ENCODE measurements at regions not wholly inside any gene's neighbourhood (a gene's known extent, or its start where the extent isn't known, plus 50 kb on each side); places are given as distances from the start of the nearest gene placed in this dataset.

GRCh38 chr15:81729340-81729739, 316.5 kb downstream of the MEX3B start:
- no peak overlapping the region for H3K4me3 ChIP-seq (ENCODE audit: low read depth in 1 of 2, low read length in 2 of 2)
- no peaks in the 10 kb centered on the region for H3K27me3 ChIP-seq (ENCODE audit: insufficient read depth, low read length, poor library complexity)
- H3K79me2 ChIP-seq (ENCODE audit: insufficient read depth, low read length): no peaks in the 10 kb centered on the region
- no peaks in the 10 kb centered on the region for H3K4me1 ChIP-seq (ENCODE audit: insufficient read depth, low read length)
- H3K9ac ChIP-seq (ENCODE audit: low read depth, low read length): no peak overlapping the region
- no peak for DNase-seq
- no peak overlapping the region for H3K4me2 ChIP-seq (ENCODE audit: insufficient read depth, low read length)
- ATAC-seq (ENCODE audit: insufficient read depth, low read depth): no peak
- H2AFZ ChIP-seq (ENCODE audit: low read depth, low read length): no peak overlapping the region
- no peaks in the 10 kb centered on the region for H3K36me3 ChIP-seq (ENCODE audit: insufficient read depth, low read length)
- no peaks in the 10 kb centered on the region for H4K20me1 ChIP-seq (ENCODE audit: insufficient read depth, low read length)
- TF ChIP-seq, protein P1, sequence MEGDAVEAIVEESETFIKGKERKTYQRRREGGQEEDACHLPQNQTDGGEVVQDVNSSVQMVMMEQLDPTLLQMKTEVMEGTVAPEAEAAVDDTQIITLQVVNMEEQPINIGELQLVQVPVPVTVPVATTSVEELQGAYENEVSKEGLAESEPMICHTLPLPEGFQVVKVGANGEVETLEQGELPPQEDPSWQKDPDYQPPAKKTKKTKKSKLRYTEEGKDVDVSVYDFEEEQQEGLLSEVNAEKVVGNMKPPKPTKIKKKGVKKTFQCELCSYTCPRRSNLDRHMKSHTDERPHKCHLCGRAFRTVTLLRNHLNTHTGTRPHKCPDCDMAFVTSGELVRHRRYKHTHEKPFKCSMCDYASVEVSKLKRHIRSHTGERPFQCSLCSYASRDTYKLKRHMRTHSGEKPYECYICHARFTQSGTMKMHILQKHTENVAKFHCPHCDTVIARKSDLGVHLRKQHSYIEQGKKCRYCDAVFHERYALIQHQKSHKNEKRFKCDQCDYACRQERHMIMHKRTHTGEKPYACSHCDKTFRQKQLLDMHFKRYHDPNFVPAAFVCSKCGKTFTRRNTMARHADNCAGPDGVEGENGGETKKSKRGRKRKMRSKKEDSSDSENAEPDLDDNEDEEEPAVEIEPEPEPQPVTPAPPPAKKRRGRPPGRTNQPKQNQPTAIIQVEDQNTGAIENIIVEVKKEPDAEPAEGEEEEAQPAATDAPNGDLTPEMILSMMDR (IDR thresholded peaks at IDR 0.05; ENCODE audit: borderline replicate concordance, extremely low read depth, low read length, poor library complexity, severe bottlenecking): no peak
- no peak for TF ChIP-seq EZH2 (IDR thresholded peaks at IDR 0.05; ENCODE audit: borderline replicate concordance, low read depth, low read length, severe bottlenecking)
- H3K9me3 ChIP-seq (ENCODE audit: insufficient read depth, low read length, severe bottlenecking): no peaks in the 10 kb centered on the region
- no peak overlapping the region for H3K27ac ChIP-seq (ENCODE audit: low read length)

- ATAC-seq (ENCODE audit: insufficient read depth, low read depth) (no peak), DNase-seq (no peak)
- no peaks in the 10 kb centered on the region for H3K4me1 ChIP-seq (ENCODE audit: insufficient read depth, low read length)
- TF ChIP-seq EZH2 (IDR thresholded peaks at IDR 0.05; ENCODE audit: borderline replicate concordance, low read depth, low read length, severe bottlenecking): no peak
- TF ChIP-seq, protein P1 (IDR thresholded peaks at IDR 0.05; ENCODE audit: borderline replicate concordance, extremely low read depth, low read length, poor library complexity, severe bottlenecking): no peak
- H3K9ac ChIP-seq (ENCODE audit: low read depth, low read length): no peak overlapping the region
- no peak overlapping the region for H2AFZ ChIP-seq (ENCODE audit: low read depth, low read length)
- H3K27ac ChIP-seq (ENCODE audit: low read length): no peak overlapping the region
- no peaks in the 10 kb centered on the region for H3K9me3 ChIP-seq (ENCODE audit: insufficient read depth, low read length, severe bottlenecking)
- H3K36me3 ChIP-seq (ENCODE audit: insufficient read depth, low read length): no peaks in the 10 kb centered on the region
- no peaks in the 10 kb centered on the region for H3K27me3 ChIP-seq (ENCODE audit: insufficient read depth, low read length, poor library complexity)
- H4K20me1 ChIP-seq (ENCODE audit: insufficient read depth, low read length): no peaks in the 10 kb centered on the region
- no peaks in the 10 kb centered on the region for H3K79me2 ChIP-seq (ENCODE audit: insufficient read depth, low read length)
- no peak overlapping the region for H3K4me3 ChIP-seq (ENCODE audit: low read depth in 1 of 2, low read length in 2 of 2)
- H3K4me2 ChIP-seq (ENCODE audit: insufficient read depth, low read length): no peak overlapping the region
Measured at GRCh38 chr15:81728726-81729125, 317.1 kb downstream of the MEX3B start.

DNA sequence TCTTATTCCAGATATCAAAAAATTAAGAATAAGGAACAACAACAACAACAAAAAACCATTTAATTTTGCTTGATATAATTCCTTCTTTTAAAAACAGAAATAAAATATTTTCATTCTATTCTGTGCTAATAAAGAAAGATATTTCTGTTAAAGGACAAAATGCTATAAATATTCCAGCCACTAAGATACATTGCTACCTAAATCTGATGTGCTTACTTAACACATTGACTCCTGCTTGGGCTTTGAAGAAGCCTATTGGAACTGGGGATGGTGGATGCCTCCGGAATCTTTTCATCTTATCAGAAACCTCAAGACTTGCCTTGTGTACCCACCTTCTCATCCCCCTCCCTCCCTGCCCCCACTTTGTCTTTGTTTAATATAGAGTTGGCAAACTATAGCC, 320.2 kb downstream of the MEX3B start:
- Histone ChIP-seq H3K9me3 (ENCODE audit: insufficient read depth, low read length, severe bottlenecking) (no peaks in the 10 kb centered on the region), H3K27ac (ENCODE audit: low read length) (no peak overlapping the region), H3K4me1 (ENCODE audit: insufficient read depth, low read length) (no peaks in the 10 kb centered on the region), H3K36me3 (ENCODE audit: insufficient read depth, low read length) (no peaks in the 10 kb centered on the region), H3K79me2 (ENCODE audit: insufficient read depth, low read length) (no peaks in the 10 kb centered on the region), H3K9ac (ENCODE audit: low read depth, low read length) (no peak overlapping the region), H3K4me2 (ENCODE audit: insufficient read depth, low read length) (no peak overlapping the region), H2AFZ (ENCODE audit: low read depth, low read length) (no peak overlapping the region), H4K20me1 (ENCODE audit: insufficient read depth, low read length) (no peaks in the 10 kb centered on the region), H3K27me3 (ENCODE audit: insufficient read depth, low read length, poor library complexity) (no peaks in the 10 kb centered on the region), H3K4me3 (ENCODE audit: low read depth in 1 of 2, low read length in 2 of 2) (no peak overlapping the region)
- no peak for TF ChIP-seq EZH2 (IDR thresholded peaks at IDR 0.05; ENCODE audit: borderline replicate concordance, low read depth, low read length, severe bottlenecking)
- TF ChIP-seq, protein P1 (IDR thresholded peaks at IDR 0.05; ENCODE audit: borderline replicate concordance, extremely low read depth, low read length, poor library complexity, severe bottlenecking): no peak
- ATAC-seq (ENCODE audit: insufficient read depth, low read depth): no peak
- DNase-seq: no peak

DNA sequence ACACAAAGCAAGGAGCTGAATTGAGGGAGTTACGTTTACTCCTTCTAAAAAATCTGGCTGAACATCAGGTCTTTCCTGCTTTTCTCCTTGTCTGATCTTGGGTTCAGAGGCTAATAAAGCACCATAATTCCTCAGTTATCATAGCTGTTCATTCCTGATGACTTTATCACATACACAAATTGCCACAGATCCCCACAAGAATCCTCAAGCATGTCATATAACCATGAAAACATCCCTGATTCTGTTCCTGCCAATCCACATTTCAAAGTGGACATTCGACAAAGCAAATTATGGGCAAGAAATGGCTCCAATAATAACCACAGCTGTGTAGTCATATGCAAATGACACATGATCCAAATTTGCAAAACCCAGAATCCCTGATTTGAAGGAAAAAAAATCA, 321.3 kb downstream of the MEX3B start:
- Histone ChIP-seq H3K27me3 (ENCODE audit: insufficient read depth, low read length, poor library complexity) (no peaks in the 10 kb centered on the region), H3K4me3 (ENCODE audit: low read depth in 1 of 2, low read length in 2 of 2) (no peak overlapping the region), H3K4me2 (ENCODE audit: insufficient read depth, low read length) (no peak overlapping the region), H3K9ac (ENCODE audit: low read depth, low read length) (no peak overlapping the region), H2AFZ (ENCODE audit: low read depth, low read length) (no peak overlapping the region), H3K27ac (ENCODE audit: low read length) (no peak overlapping the region), H3K79me2 (ENCODE audit: insufficient read depth, low read length) (no peaks in the 10 kb centered on the region), H3K4me1 (ENCODE audit: insufficient read depth, low read length) (no peaks in the 10 kb centered on the region), H4K20me1 (ENCODE audit: insufficient read depth, low read length) (no peaks in the 10 kb centered on the region), H3K9me3 (ENCODE audit: insufficient read depth, low read length, severe bottlenecking) (no peaks in the 10 kb centered on the region), H3K36me3 (ENCODE audit: insufficient read depth, low read length) (no peaks in the 10 kb centered on the region)
- DNase-seq: no peak
- ATAC-seq (ENCODE audit: insufficient read depth, low read depth): no peak
- TF ChIP-seq, protein P1 (IDR thresholded peaks at IDR 0.05; ENCODE audit: borderline replicate concordance, extremely low read depth, low read length, poor library complexity, severe bottlenecking): no peak
- TF ChIP-seq EZH2 (IDR thresholded peaks at IDR 0.05; ENCODE audit: borderline replicate concordance, low read depth, low read length, severe bottlenecking): no peak

Data from DND-41 (cell line).